HCT116 (cell line): ENCODE measurements at regions not wholly inside any gene's neighbourhood (a gene's known extent, or its start where the extent isn't known, plus 50 kb on each side); places are given as distances from the start of the nearest gene placed in this dataset.

ENCODE experiments used
- ATAC-seq: fragments of 200-7000 bp; cut with Tn5 transposase; 2 replicates; pipeline ENCODE4 v1.9.1; 2020; ENCODE audit warnings: mild to moderate bottlenecking, moderate library complexity
- BruUV-seq: library from RNA; stranded (reverse); fragments of 400-500 nt; replicated peaks from 2 replicates; lab custom pipeline; 2021; lab: Mats Ljungman, UMichigan
- CTCF ChIA-PET: fragments of 300-600 bp; sonication (Branson Sonifier 250); formaldehyde crosslinking; loops from one replicate; lab custom pipeline; 2021; ENCODE audit warnings: antibody characterized with exemption; lab: Charles Lee
- POLR2A ChIA-PET: fragments of 300-600, 350-600 bp; sonication (Branson Sonifier 250); formaldehyde crosslinking; loops from one replicate; lab custom pipeline; 2021; ENCODE audit warnings: antibody characterized with exemption; lab: Charles Lee
- RAD21 ChIA-PET, 2 experiments: fragments of 300-600 bp; sonication (Branson Sonifier 250); formaldehyde crosslinking; loops; one replicate each; lab custom pipeline; 2023; ENCODE audit warnings: low total read pairs in 2 of 2; ENCODE audit not compliant: uncharacterized antibody in 2 of 2, unreplicated experiment in 2 of 2, low non-redundant PET in 1 of 2; lab: Charles Lee
- DNase-seq: peaks from one replicate; pipeline ENCODE4 v3.0.0-alpha.2; 2010; ENCODE audit warnings: low read depth, low spot score
- H2AFZ ChIP-seq: fragments of 200-600 bp; shearing (Covaris generic), sonication (generic); 2 replicates; pipeline ENCODE4 v1.6.1; 2017; ENCODE audit warnings: low read depth, mixed run types, mixed read lengths, antibody characterized with exemption, low read length; ENCODE audit not compliant: poor library complexity, severe bottlenecking
- H3K27ac ChIP-seq: 2 replicates; pipeline ENCODE4 v1.5.1; 2012; ENCODE audit warnings: low read depth, low read length
- H3K27me3 ChIP-seq: fragments of 200-600 bp; sonication (generic); 2 replicates; pipeline ENCODE4 v1.6.1; 2016; ENCODE audit warnings: mixed run types, low read length, mixed read lengths; ENCODE audit not compliant: insufficient read depth
- H3K36me3 ChIP-seq, 2 experiments: fragments of 200-500 bp in 1 of 2; fragments of 200-600 bp in 1 of 2; sonication (Bioruptor generic) in 1 of 2; sonication (generic) in 1 of 2; 2 replicates each; pipeline versions ENCODE4 v1.5.1 to v1.6.1; 2014 to 2016; ENCODE audit warnings: low read length in 2 of 2, inconsistent platforms in 1 of 2, mixed read lengths in 1 of 2, mixed run types in 1 of 2; ENCODE audit not compliant: insufficient read depth in 2 of 2, control insufficient read depth in 1 of 2
- H3K4me1 ChIP-seq, 2 experiments: fragments of 200-600 bp in 1 of 2; sonication (generic) in 1 of 2; 2 replicates each; pipeline versions ENCODE4 v1.5.1 to v1.6.1; 2012 to 2017; ENCODE audit warnings: low read length in 2 of 2, inconsistent platforms in 1 of 2, mild to moderate bottlenecking in 1 of 2, mixed read lengths in 1 of 2, mixed run types in 1 of 2, moderate library complexity in 1 of 2; ENCODE audit not compliant: insufficient read depth in 2 of 2, control insufficient read depth in 1 of 2
- H3K4me2 ChIP-seq: fragments of 200-600 bp; sonication (generic); 2 replicates; pipeline ENCODE4 v1.6.1; 2017; ENCODE audit warnings: mixed run types, low read length, mixed read lengths
- H3K4me3 ChIP-seq, 2 experiments: fragments of 200-600 bp in 1 of 2; sonication (generic) in 1 of 2; replicated peaks in 1 of 2; 2 replicates each; pipeline ENCODE4 v1.5.1; 2011 to 2016; ENCODE audit warnings: low read length in 2 of 2, control low read depth in 1 of 2, low read depth in 1 of 2, mild to moderate bottlenecking in 1 of 2, mixed read lengths in 1 of 2, mixed run types in 1 of 2
- H3K79me2 ChIP-seq: fragments of 200-600 bp; sonication (generic); 2 replicates; pipeline ENCODE4 v1.6.1; 2017; ENCODE audit warnings: mild to moderate bottlenecking, mixed run types, low read length, moderate library complexity, mixed read lengths; ENCODE audit not compliant: insufficient read depth
- H3K9ac ChIP-seq: fragments of 200-600 bp; sonication (generic); 2 replicates; pipeline ENCODE4 v1.6.1; 2016; ENCODE audit warnings: low read length, mixed read lengths
- H3K9me2 ChIP-seq: fragments of 200-600 bp; sonication (generic), shearing (Covaris generic); 2 replicates; pipeline ENCODE4 v1.6.1; 2017; ENCODE audit warnings: mixed run types, mild to moderate bottlenecking, moderate library complexity; ENCODE audit not compliant: insufficient read depth
- H3K9me3 ChIP-seq, 2 experiments: fragments of 200-500 bp in 1 of 2; fragments of 200-600 bp in 1 of 2; sonication (Bioruptor generic) in 1 of 2; sonication (generic) in 1 of 2; 2 replicates each; pipeline ENCODE4 v1.6.1; 2014 to 2017; ENCODE audit warnings: low read length in 2 of 2, mixed read lengths in 2 of 2, inconsistent platforms in 1 of 2, low read depth in 1 of 2, mild to moderate bottlenecking in 1 of 2, mixed run types in 1 of 2, moderate library complexity in 1 of 2; ENCODE audit not compliant: control insufficient read depth in 1 of 2, insufficient read depth in 1 of 2
- H4K20me1 ChIP-seq: fragments of 200-600 bp; sonication (generic), shearing (Covaris generic); 2 replicates; pipeline ENCODE4 v1.6.1; 2017; ENCODE audit warnings: mixed run types, mild to moderate bottlenecking, moderate library complexity; ENCODE audit not compliant: insufficient read depth
- ATF3 ChIP-seq: IDR thresholded peaks from 2 replicates; pipeline ENCODE4 v1.6.1; 2012
- CBX3 ChIP-seq: IDR thresholded peaks from 2 replicates; pipeline ENCODE4 v1.6.1; 2012; ENCODE audit warnings: low read depth
- CEBPB ChIP-seq: IDR thresholded peaks from 2 replicates; pipeline ENCODE4 v1.6.1; 2012; ENCODE audit warnings: low read depth
- CTCF ChIP-seq, 3 experiments: fragments of 200-600 bp in 1 of 3; sonication (generic) in 1 of 3; IDR thresholded peaks in 2 of 3; conservative IDR thresholded peaks in 1 of 3; 2 replicates each; pipeline ENCODE4 v1.5.1; 2012 to 2017; ENCODE audit warnings: low read depth in 2 of 3, low read length in 2 of 3, antibody characterized with exemption in 1 of 3, borderline replicate concordance in 1 of 3, control low read depth in 1 of 3, mild to moderate bottlenecking in 1 of 3, mixed read lengths in 1 of 3, mixed run types in 1 of 3, moderate library complexity in 1 of 3; ENCODE audit not compliant: insufficient read depth in 1 of 3
- EGR1 ChIP-seq: IDR thresholded peaks from 2 replicates; pipeline ENCODE4 v1.6.1; 2012; ENCODE audit warnings: low read depth
- EZH2 ChIP-seq: fragments of 200-600 bp; sonication (generic); IDR thresholded peaks from 2 replicates; pipeline ENCODE4 v1.6.1; 2017; ENCODE audit warnings: antibody characterized with exemption, mixed run types
- EZH2phosphoT487 ChIP-seq: fragments of 200-600 bp; IDR thresholded peaks from 2 replicates; pipeline ENCODE4 v1.6.1; 2018; ENCODE audit warnings: antibody characterized with exemption, borderline replicate concordance
- MAX ChIP-seq: IDR thresholded peaks from 2 replicates; pipeline ENCODE4 v1.6.1; 2012
- POLR2A ChIP-seq: IDR thresholded peaks from 2 replicates; pipeline ENCODE4 v1.7.0; 2011; ENCODE audit warnings: borderline replicate concordance; ENCODE audit not compliant: insufficient read depth, insufficient read length; ENCODE audit errors: extremely low read depth
- SP1 ChIP-seq: IDR thresholded peaks from 2 replicates; pipeline ENCODE4 v1.6.1; 2012; ENCODE audit warnings: low read depth
- ZFX ChIP-seq: fragments of 450-650 bp; IDR thresholded peaks from 2 replicates; pipeline ENCODE4 v1.6.1; 2017
- ZNF274 ChIP-seq: fragments of 200-500 bp; sonication (Bioruptor generic); IDR thresholded peaks from 2 replicates; pipeline ENCODE4 v1.6.1; 2014; ENCODE audit warnings: mild to moderate bottlenecking, low read depth, low read length, inconsistent platforms
- intact Hi-C: fragments of 100-400 bp; cut with micrococcal nuclease; formaldehyde crosslinking; loops from 2 replicates; pipeline ENCODE4 v1.10.0; 2022

- no peak overlapping the region for H3K9ac ChIP-seq
- no peak overlapping the region for H3K4me2 ChIP-seq
- POLR2A ChIA-PET = no interaction called here
- no TSS peak for BruUV-seq
- no peak for ATAC-seq
- TF ChIP-seq EZH2phosphoT487 = no peak
- TF ChIP-seq EGR1 = no peak
- no peak for TF ChIP-seq ATF3
- no peak for TF ChIP-seq CBX3
- TF ChIP-seq SP1 = no peak
- no peak for TF ChIP-seq POLR2A
- no peak for TF ChIP-seq CEBPB
- TF ChIP-seq EZH2 = no peak
- TF ChIP-seq CTCF (IDR thresholded peaks at IDR 0.05 in 2 of 3, conservative IDR thresholded peaks at IDR 0.05 in 1 of 3; ENCODE audit: borderline replicate concordance in 1 of 3, insufficient read depth in 1 of 3, low read depth in 2 of 3, low read length in 2 of 3) = no peak
- no peak for TF ChIP-seq ZFX
- TF ChIP-seq ZNF274 = no peak
- no peak for TF ChIP-seq MAX
- TF ChIP-seq, all 23 proteins: peak for 0
- Histone ChIP-seq H3K27me3 (no peaks in the 10 kb centered on the region), H3K79me2 (no peaks in the 10 kb centered on the region), H3K36me3 (no peaks in the 10 kb centered on the region), H3K4me3 (no peak overlapping the region), H4K20me1 (no peaks in the 10 kb centered on the region), H3K27ac (no peak overlapping the region), H3K4me1 (no peaks in the 10 kb centered on the region), H3K9me3 (no peaks in the 10 kb centered on the region), H3K9me2 (no peaks in the 10 kb centered on the region), H2AFZ (no peak overlapping the region)
- DNase-seq = no peak
- intact Hi-C loops = no loop called here
- CTCF ChIA-PET = no interaction called here
- RAD21 ChIA-PET = no interaction called here
Measured at GRCh38 chr7:115642194-115642593, 388.4 kb downstream of the TFEC start.
